Activated CD4-positive, alpha-beta memory T cell treated with anti-CD3 and anti-CD28 coated beads, Interleukin-2, amount 10 ng/mL, durations not matched to agents 7 days and 5 days (primary cell): ENCODE measurements at regions not wholly inside any gene's neighbourhood (a gene's known extent, or its start where the extent isn't known, plus 50 kb on each side); places are given as distances from the start of the nearest gene placed in this dataset.

ENCODE experiments used
- CTCF ChIA-PET: fragments of 350-600 bp; sonication (Branson Sonifier 250); formaldehyde crosslinking; loops from one replicate; lab custom pipeline; 2021; ENCODE audit warnings: antibody characterized with exemption, inconsistent platforms; lab: Charles Lee
- POLR2A ChIA-PET: fragments of 350-600 bp; sonication (Branson Sonifier 250); formaldehyde crosslinking; loops from one replicate; lab custom pipeline; 2021; ENCODE audit warnings: antibody characterized with exemption; lab: Charles Lee
- DNase-seq: peaks from one replicate; pipeline ENCODE4 v3.0.0-alpha.2; 2020
- H3K27ac Mint-ChIP-seq: one replicate; pipeline ENCODE4 v1.8.0; 2021; ENCODE audit warnings: mild to moderate bottlenecking, mixed read lengths
- H3K27me3 Mint-ChIP-seq: one replicate; pipeline ENCODE4 v1.8.0; 2021; ENCODE audit warnings: mixed read lengths
- H3K36me3 Mint-ChIP-seq: one replicate; pipeline ENCODE4 v1.8.0; 2021; ENCODE audit warnings: low read depth, mixed read lengths
- H3K4me1 Mint-ChIP-seq: one replicate; pipeline ENCODE4 v1.8.0; 2021; ENCODE audit warnings: mixed read lengths
- H3K4me3 Mint-ChIP-seq: one replicate; pipeline ENCODE4 v1.8.0; 2021; ENCODE audit warnings: mild to moderate bottlenecking, mixed read lengths
- H3K9me3 Mint-ChIP-seq: one replicate; pipeline ENCODE4 v1.8.0; 2021; ENCODE audit warnings: mixed read lengths

- Mint-ChIP-seq H3K4me3 (no peak overlapping the region), H3K27me3 (peaks cover 24% of the 10 kb centered on the region), H3K36me3 (no peaks in the 10 kb centered on the region), H3K27ac (no peak overlapping the region), H3K4me1 (no peaks in the 10 kb centered on the region), H3K9me3 (no peaks in the 10 kb centered on the region)
- DNase-seq: no peak
- POLR2A ChIA-PET: no interaction called here
- CTCF ChIA-PET: no interaction called here
These were observed 111.7 kb downstream of the ZNF280B start for GRCh38 chr22:22396741-22397291.

- Mint-ChIP-seq H3K36me3 (no peaks in the 10 kb centered on the region), H3K27ac (no peak overlapping the region), H3K27me3 (peaks cover 22% of the 10 kb centered on the region), H3K9me3 (no peaks in the 10 kb centered on the region), H3K4me1 (no peaks in the 10 kb centered on the region), H3K4me3 (no peak overlapping the region)
- CTCF ChIA-PET: no interaction called here
- DNase-seq: no peak
- POLR2A ChIA-PET: no interaction called here
These were observed 111.2 kb downstream of the ZNF280B start for GRCh38 chr22:22397292-22397870.

- H3K4me3 Mint-ChIP-seq: no peak overlapping the region
- H3K4me1 Mint-ChIP-seq: no peaks in the 10 kb centered on the region
- no peak for DNase-seq
- H3K27me3 Mint-ChIP-seq: peaks cover 18% of the 10 kb centered on the region
- H3K36me3 Mint-ChIP-seq: no peaks in the 10 kb centered on the region
- CTCF ChIA-PET: no interaction called here
- no peak overlapping the region for H3K27ac Mint-ChIP-seq
- H3K9me3 Mint-ChIP-seq: no peaks in the 10 kb centered on the region
- POLR2A ChIA-PET: interaction anchor here (0.6 kb wide), 1 partner anchor 265 kb away, joined by 3 read pairs; no protein-coding TSS in a partner anchor
These were observed 110.5 kb downstream of the ZNF280B start for GRCh38 chr22:22397875-22398524.

GRCh38 chr22:22398530-22399327 is 109.8 kb downstream of the ZNF280B start:
- Mint-ChIP-seq H3K27ac (no peak overlapping the region), H3K9me3 (no peaks in the 10 kb centered on the region), H3K36me3 (no peaks in the 10 kb centered on the region), H3K4me1 (no peaks in the 10 kb centered on the region), H3K4me3 (no peak overlapping the region), H3K27me3 (peaks cover 19% of the 10 kb centered on the region)
- ChIA-PET CTCF (no interaction called here), POLR2A (interaction anchor here (0.6 kb wide), 1 partner anchor 265 kb away, joined by 3 read pairs; no protein-coding TSS in a partner anchor)
- DNase-seq: no peak

GRCh38 chr22:22400099-22400498 is 108.4 kb downstream of the ZNF280B start:
- CTCF ChIA-PET: no interaction called here
- no peaks in the 10 kb centered on the region for H3K36me3 Mint-ChIP-seq
- H3K27ac Mint-ChIP-seq: no peak overlapping the region

DNA sequence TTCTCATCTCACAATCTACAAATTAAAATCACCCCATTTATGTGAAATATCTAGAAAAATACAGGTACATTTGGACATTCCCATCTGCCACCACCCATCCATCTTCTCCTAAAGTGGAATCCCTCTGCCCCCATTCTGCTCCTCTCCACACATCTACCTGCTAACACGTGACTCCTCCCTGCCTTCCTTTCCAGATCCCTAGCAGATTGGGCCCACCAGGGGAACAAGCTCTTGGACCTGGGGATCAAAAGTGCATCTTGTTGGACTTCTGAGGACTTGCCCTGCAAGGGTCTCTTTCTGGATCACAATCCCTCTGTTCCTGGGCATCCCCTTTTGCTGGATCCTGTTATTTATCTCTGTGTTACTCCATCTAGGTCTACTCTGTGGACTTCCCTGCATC is 107.6 kb downstream of the ZNF280B start:
- Mint-ChIP-seq H3K36me3 (no peaks in the 10 kb centered on the region), H3K9me3 (no peaks in the 10 kb centered on the region), H3K27ac (no peak overlapping the region), H3K27me3 (peaks cover 16% of the 10 kb centered on the region), H3K4me3 (no peak overlapping the region), H3K4me1 (no peaks in the 10 kb centered on the region)
- no peak for DNase-seq
- CTCF ChIA-PET: no interaction called here
- POLR2A ChIA-PET: no interaction called here

More at GRCh38 chr22:22400099-22400498, 108.4 kb downstream of the ZNF280B start:
- POLR2A ChIA-PET: no interaction called here
- Mint-ChIP-seq H3K4me3 (no peak overlapping the region), H3K4me1 (no peaks in the 10 kb centered on the region), H3K9me3 (no peaks in the 10 kb centered on the region), H3K27me3 (peaks cover 16% of the 10 kb centered on the region)
- DNase-seq: no peak

GRCh38 chr22:22401381-22401780 is 107.2 kb downstream of the ZNF280B start:
- CTCF ChIA-PET: no interaction called here
- Mint-ChIP-seq H3K4me1 (no peaks in the 10 kb centered on the region), H3K27me3 (peaks cover 18% of the 10 kb centered on the region), H3K27ac (no peak overlapping the region), H3K36me3 (no peaks in the 10 kb centered on the region), H3K9me3 (no peaks in the 10 kb centered on the region), H3K4me3 (no peak overlapping the region)
- no peak for DNase-seq
- POLR2A ChIA-PET: no interaction called here

GRCh38 chr22:22403306-22403705 is 105.2 kb downstream of the ZNF280B start:
- no peaks in the 10 kb centered on the region for H3K9me3 Mint-ChIP-seq
- ChIA-PET CTCF (no interaction called here), POLR2A (no interaction called here)

DNA sequence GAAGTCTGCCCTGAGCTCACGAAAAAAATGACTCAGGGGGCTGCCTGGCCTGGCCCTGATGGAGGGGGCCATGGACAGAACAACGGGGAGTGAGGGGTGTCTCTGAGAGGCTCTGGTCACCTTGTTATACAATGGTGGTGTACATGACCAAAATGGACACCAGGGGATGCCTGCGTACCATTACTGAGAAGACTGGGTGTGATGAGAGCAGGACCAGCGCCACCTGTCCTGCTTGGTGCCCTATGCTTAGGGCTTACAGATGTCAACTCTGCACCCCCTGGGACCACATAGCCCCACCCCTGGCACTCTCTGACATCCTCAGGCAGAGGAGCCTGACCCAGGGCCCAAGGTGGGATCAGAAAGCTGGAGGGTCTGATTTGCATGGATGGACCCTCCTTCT is 104.8 kb downstream of the ZNF280B start:
- no peak overlapping the region for H3K4me3 Mint-ChIP-seq
- H3K9me3 Mint-ChIP-seq: no peaks in the 10 kb centered on the region
- H3K27ac Mint-ChIP-seq: no peak overlapping the region
- H3K27me3 Mint-ChIP-seq: peaks cover 30% of the 10 kb centered on the region
- DNase-seq: no peak
- ChIA-PET CTCF (no interaction called here), POLR2A (no interaction called here)
- H3K36me3 Mint-ChIP-seq: no peaks in the 10 kb centered on the region
- H3K4me1 Mint-ChIP-seq: no peaks in the 10 kb centered on the region

More at GRCh38 chr22:22403306-22403705, 105.2 kb downstream of the ZNF280B start:
- DNase-seq: no peak
- Mint-ChIP-seq H3K4me1 (no peaks in the 10 kb centered on the region), H3K27ac (no peak overlapping the region), H3K4me3 (no peak overlapping the region), H3K36me3 (no peaks in the 10 kb centered on the region), H3K27me3 (peaks cover 25% of the 10 kb centered on the region)

- no peaks in the 10 kb centered on the region for H3K36me3 Mint-ChIP-seq
- DNase-seq: no peak
- CTCF ChIA-PET: no interaction called here
- H3K4me3 Mint-ChIP-seq: no peak overlapping the region
- H3K27ac Mint-ChIP-seq: no peak overlapping the region
- no peaks in the 10 kb centered on the region for H3K9me3 Mint-ChIP-seq
- POLR2A ChIA-PET: no interaction called here
- no peaks in the 10 kb centered on the region for H3K4me1 Mint-ChIP-seq
- H3K27me3 Mint-ChIP-seq: peaks cover 33% of the 10 kb centered on the region
These were observed 103.8 kb downstream of the ZNF280B start for GRCh38 chr22:22404598-22405284.

DNA sequence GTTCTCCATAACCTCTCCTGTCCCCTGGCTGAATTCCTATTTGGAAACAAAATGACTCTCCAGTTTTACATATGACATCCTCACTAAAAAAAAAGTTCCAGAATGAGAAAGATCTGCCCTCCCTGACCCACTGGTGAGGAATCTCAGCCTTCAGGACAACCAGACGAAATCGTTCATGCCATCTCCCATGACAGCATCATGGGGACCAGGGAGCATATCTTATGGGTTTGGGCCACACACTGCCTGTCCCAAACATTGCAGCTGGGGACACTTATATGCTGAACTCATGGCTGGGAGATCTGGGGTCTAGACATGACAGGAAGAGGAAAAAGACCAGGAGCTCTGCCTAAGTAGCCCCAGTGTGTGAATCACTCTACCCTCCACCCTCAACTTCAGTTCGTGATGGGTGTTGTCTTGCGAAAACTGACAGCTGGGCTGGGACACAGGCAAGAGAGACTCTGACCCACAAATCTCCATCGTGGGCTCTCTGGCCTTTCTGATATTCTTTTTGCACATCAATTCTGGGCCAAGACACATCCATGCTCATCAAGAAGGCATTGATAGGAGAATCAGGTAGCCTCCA is 102.0 kb downstream of the ZNF280B start:
- CTCF ChIA-PET: no interaction called here
- Mint-ChIP-seq H3K36me3 (no peaks in the 10 kb centered on the region), H3K4me3 (no peak overlapping the region), H3K27ac (no peak overlapping the region), H3K4me1 (no peaks in the 10 kb centered on the region), H3K27me3 (peaks cover 33% of the 10 kb centered on the region), H3K9me3 (no peaks in the 10 kb centered on the region)
- no peak for DNase-seq
- POLR2A ChIA-PET: no interaction called here

DNA sequence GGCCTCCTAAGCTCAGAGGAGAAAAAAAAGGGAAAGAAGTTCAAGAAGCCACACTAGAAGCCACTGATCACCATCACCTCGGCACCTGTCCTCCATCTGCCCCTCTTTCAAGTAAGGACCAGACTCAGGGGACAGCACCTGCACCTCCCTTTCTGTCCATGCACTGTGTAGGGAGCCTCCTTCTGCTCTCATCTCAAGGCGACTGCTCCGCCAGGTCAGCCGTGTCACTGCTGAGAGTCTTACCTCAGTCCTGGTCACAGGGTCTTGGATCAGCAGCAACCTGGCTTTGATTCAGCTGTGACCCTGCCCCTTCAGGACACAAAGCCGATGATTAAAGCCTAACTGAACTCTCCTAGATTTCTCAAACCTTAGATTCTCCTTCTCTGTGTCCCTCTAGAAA is 101.5 kb downstream of the ZNF280B start:
- H3K9me3 Mint-ChIP-seq: no peaks in the 10 kb centered on the region
- CTCF ChIA-PET: no interaction called here
- no peak for DNase-seq
- POLR2A ChIA-PET: no interaction called here
- H3K4me1 Mint-ChIP-seq: no peaks in the 10 kb centered on the region
- no peaks in the 10 kb centered on the region for H3K36me3 Mint-ChIP-seq
- H3K27me3 Mint-ChIP-seq: peaks cover 37% of the 10 kb centered on the region
- H3K4me3 Mint-ChIP-seq: no peak overlapping the region
- H3K27ac Mint-ChIP-seq: no peak overlapping the region
